Lower lobe of right lung (tissue), 2 donors: ENCODE measurements at regions not wholly inside any gene's neighbourhood (a gene's known extent, or its start where the extent isn't known, plus 50 kb on each side); places are given as distances from the start of the nearest gene placed in this dataset.

Source experiments
- ATAC-seq, 2 donors: fragments of 200-7000 bp; cut with Tn5 transposase; one replicate each; pipeline ENCODE4 v1.9.1; 2020 to 2022; ENCODE audit warnings: mild to moderate bottlenecking in 2 of 2, moderate library complexity in 2 of 2
- DNase-seq: peaks from one replicate; pipeline ENCODE4 v3.0.0-alpha.2; 2020
- H3K27ac ChIP-seq: fragments of 200-600 bp; one replicate; pipeline ENCODE4 v1.8.0; 2022
- H3K27me3 ChIP-seq: fragments of 200-600 bp; one replicate; pipeline ENCODE4 v1.8.0; 2022; ENCODE audit warnings: low read depth
- H3K36me3 ChIP-seq: fragments of 200-600 bp; one replicate; pipeline ENCODE4 v1.8.0; 2022; ENCODE audit warnings: mild to moderate bottlenecking
- H3K4me1 ChIP-seq: fragments of 200-600 bp; one replicate; pipeline ENCODE4 v1.8.0; 2022
- H3K4me3 ChIP-seq: fragments of 200-600 bp; one replicate; pipeline ENCODE4 v1.8.0; 2022; ENCODE audit warnings: mild to moderate bottlenecking
- H3K9me3 ChIP-seq: fragments of 200-600 bp; one replicate; pipeline ENCODE4 v1.8.0; 2022
- CTCF ChIP-seq: fragments of 200-600 bp; IDR thresholded peaks from one replicate; pipeline ENCODE4 v1.8.0; 2022; ENCODE audit warnings: antibody characterized with exemption, mild to moderate bottlenecking
- intact Hi-C: fragments of 100-400 bp; cut with DNase I; formaldehyde crosslinking; loops from one replicate; pipeline ENCODE4 v1.11.0; 2022
- donor health status: DM: no; HTN: yes; CAD: no; lungs with severe emphysema.

GRCh38 chr2:45123065-45123464 lies 113.8 kb upstream of the SIX2 start:
- no peaks in the 10 kb centered on the region for H3K9me3 ChIP-seq
- H3K4me3 ChIP-seq: no peak overlapping the region
- ATAC-seq (no peak), DNase-seq (no peak)
- no peak overlapping the region for H3K27ac ChIP-seq
- no peak for TF ChIP-seq CTCF
- H3K4me1 ChIP-seq: no peaks in the 10 kb centered on the region
- no peaks in the 10 kb centered on the region for H3K36me3 ChIP-seq
- H3K27me3 ChIP-seq: no peaks in the 10 kb centered on the region
- intact Hi-C loops: no loop called here

- TF ChIP-seq CTCF: no peak
- no peaks in the 10 kb centered on the region for H3K36me3 ChIP-seq
- DNase-seq (no peak), ATAC-seq (peak; percentile 36 to 72)
- no peaks in the 10 kb centered on the region for H3K27me3 ChIP-seq
- no peaks in the 10 kb centered on the region for H3K9me3 ChIP-seq
- H3K27ac ChIP-seq: no peak overlapping the region
- H3K4me3 ChIP-seq: no peak overlapping the region
- intact Hi-C loops: no loop called here
- no peaks in the 10 kb centered on the region for H3K4me1 ChIP-seq
These were observed 112.1 kb upstream of the SIX2 start for GRCh38 chr2:45121236-45121927.

- ATAC-seq (no peak), DNase-seq (no peak)
- Histone ChIP-seq H3K36me3 (no peaks in the 10 kb centered on the region), H3K27ac (no peak overlapping the region), H3K4me1 (no peaks in the 10 kb centered on the region), H3K4me3 (no peak overlapping the region), H3K9me3 (no peaks in the 10 kb centered on the region), H3K27me3 (no peaks in the 10 kb centered on the region)
- no peak for TF ChIP-seq CTCF
- intact Hi-C loops: no loop called here
These were observed 111.3 kb upstream of the SIX2 start for GRCh38 chr2:45120546-45120945.

- ATAC-seq (peak in 1 of 2 donors; percentile 18), DNase-seq (no peak)
- no peak overlapping the region for H3K4me3 ChIP-seq
- intact Hi-C loops: no loop called here
- H3K27ac ChIP-seq: no peak overlapping the region
- no peaks in the 10 kb centered on the region for H3K4me1 ChIP-seq
- no peak for TF ChIP-seq CTCF
- no peaks in the 10 kb centered on the region for H3K9me3 ChIP-seq
- H3K27me3 ChIP-seq: no peaks in the 10 kb centered on the region
- no peaks in the 10 kb centered on the region for H3K36me3 ChIP-seq
These were observed 110.6 kb upstream of the SIX2 start for GRCh38 chr2:45119855-45120254.

GRCh38 chr2:45119038-45119437 lies 109.8 kb upstream of the SIX2 start:
- DNase-seq: no peak

More at GRCh38 chr2:45119038-45119437, 109.8 kb upstream of the SIX2 start:
- H3K9me3 ChIP-seq: no peaks in the 10 kb centered on the region
- H3K27me3 ChIP-seq: no peaks in the 10 kb centered on the region
- no peak overlapping the region for H3K27ac ChIP-seq
- H3K4me3 ChIP-seq: no peak overlapping the region
- no peak for TF ChIP-seq CTCF
- no peak for ATAC-seq
- H3K36me3 ChIP-seq: no peaks in the 10 kb centered on the region
- intact Hi-C loops: no loop called here
- H3K4me1 ChIP-seq: no peaks in the 10 kb centered on the region
